ENCODE measurements at regions not wholly inside any gene's neighbourhood (a gene's known extent, or its start where the extent isn't known, plus 50 kb on each side); places are given as distances from the start of the nearest gene placed in this dataset.

DNA sequence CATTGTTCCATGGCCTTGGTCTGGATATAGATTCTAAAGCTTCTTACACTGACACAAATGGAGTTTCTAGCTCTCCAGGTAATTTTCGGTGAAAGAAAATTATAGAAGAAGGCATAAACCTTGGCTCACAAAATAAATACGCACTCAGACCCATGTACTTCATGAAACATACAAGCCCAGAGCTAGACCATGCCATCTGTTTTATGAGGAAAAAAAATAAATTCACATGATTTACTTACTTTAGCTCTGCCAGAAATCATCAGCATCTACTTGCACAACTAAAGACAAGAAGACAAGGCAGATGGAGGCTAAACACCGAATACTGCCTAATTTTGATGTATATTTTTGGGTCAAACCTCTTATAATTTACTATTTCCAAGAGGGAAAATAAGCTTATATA lies 197.4 kb upstream of the KLF14 start:
- no peak for DNase-seq

DNA sequence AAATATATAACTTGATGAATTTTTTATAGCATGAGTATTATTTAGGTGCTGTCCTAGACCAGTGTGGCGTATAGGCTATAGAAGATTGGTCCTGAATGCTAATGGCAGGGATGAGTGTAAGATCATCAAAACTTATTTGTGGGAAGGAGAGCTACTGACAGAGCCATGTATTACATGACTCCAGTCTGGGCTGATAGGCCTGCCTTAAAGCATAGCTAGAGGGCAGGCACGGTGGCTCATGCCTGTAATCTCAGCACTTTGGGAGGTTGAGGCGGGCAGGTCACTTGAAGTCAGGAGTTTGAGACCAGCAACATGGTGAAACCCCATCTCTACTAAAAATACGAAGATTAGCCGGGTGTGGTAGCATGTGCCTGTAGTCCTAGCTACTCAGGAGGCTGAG lies 198.1 kb upstream of the KLF14 start:
- DNase-seq = no peak

DNA sequence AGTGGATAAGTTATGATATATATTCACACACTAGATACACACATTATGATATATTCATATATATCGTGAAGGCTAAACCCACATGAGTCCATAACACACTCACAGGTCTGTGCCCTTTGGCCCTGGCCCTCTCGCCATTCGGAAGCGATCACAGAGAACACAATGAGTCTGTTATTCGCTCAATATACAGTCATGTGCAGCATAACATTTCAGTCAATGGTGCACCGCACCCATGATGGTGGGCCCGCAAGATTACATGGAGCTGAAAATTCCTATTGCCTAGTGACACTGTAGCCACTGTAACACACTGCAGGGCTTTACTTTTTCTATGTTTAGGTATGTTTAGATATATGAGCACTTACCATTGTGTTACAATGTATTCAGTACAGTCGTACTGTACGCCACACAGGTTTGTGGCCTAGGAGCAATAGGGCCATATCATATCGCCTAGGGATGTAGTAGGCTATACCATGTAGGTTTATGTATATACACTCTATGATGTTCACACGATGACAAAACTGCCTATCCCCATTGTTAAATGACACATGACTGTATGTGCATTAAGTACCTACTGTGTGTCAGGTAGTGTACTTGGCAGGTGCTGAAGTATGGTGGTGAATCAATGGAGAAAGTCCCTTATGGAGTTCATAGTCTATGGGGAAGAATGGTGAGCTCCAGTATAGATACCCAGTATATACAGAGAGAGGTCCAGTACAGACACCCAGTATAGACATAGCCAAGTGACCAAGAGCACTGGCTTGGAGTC lies 198.8 kb upstream of the KLF14 start:
- no peak for DNase-seq

DNA sequence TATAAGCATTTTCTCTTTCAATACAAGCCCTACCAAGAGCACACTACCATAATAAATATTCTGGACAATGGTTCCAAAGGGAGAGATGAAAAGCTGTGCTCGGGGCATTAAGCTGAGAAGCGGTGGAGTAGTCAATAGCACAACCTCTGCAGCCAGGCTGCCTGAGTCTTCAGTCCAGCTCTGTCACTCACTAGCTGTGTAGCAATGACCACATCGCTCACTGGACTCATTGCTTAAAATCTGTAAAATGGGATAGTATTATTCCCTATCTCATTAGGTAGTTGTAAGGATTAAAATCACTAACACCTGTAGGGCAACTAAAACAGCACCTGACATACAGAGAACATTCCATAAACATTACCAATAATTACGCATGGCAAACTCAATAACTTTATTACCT lies 199.9 kb upstream of the KLF14 start:
- DNase-seq = no peak

DNA sequence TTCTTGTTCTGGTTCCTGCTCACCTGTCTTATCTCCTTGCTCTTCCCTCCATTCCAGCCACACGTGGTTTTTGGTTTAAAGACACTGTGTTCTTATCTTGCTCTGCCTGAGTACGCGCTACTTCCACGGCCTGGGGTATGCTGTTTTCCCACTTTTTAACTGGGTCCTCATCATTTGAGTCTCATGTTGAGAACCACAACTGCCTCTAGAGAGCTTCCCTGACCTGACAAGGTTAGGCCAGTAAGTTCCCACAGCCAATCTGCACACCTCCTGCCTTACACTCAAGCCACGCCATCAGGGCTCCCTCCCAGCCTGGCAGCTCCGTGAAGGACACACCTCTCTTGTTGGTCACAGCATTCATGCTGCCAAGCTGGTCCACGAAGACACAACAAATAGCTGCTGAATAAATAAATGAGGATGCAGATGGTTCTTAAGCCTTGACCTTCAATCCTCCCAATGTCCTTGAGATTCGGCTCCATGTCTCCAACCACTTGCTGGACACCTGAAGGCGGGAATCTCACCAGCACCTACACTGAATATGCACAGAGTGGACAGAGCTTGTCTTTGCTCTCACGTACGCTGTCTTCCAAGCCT lies 201.7 kb upstream of the KLF14 start:
- no peak for DNase-seq

DNA sequence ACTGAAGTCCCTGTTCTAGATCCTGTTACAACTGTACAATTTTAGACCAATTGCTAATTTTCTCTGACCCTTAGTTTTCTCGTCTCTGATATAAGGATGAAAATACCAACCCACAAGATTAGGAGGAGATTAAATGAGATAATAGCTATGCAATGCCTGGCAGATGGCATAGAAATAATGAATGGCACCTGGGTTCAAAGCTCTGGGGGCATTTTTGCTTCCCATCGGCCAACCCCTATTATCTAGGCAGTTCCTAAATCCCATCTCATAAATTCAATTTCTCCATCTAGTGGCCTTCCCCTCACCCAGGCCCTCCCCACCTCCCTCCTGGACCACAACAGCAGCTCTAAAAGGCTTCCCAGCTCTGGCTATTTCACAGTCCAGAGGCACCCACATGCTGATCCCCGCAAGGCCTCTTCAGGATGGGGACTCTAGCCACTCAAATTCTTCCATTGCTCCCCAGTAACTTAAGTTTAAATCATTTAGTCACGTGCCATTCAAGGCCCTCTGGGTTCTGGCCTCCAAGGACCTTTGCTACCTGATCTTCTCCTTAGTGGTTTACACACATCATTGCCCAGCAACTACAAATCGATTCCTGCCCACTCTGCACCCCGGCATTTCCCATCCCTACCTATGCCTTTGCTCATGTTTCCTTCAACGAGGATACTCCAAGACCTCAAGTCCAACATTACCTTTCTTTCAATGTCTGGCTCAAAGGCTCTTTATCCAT lies 202.4 kb upstream of the KLF14 start:
- DNase-seq = no peak

DNA sequence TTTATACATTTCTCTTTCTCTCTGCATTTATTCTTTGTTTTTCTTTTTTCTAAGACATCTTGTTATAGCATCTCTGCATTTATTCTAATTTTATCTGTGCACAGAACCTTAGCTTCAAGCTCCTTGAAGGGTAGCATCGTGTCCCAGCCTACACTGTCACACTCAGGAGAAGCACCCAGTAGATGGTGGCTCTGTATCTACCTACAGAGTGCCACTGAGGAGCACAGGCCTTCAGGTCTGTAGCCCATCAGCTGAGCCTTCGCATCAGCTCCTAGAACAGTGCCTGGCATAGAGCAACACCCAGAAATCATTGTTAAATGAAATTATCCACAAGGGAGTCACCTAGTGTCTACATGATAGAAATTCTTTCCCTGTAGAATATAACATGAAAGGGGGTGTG lies 203.0 kb upstream of the KLF14 start:
- DNase-seq = no peak

DNA sequence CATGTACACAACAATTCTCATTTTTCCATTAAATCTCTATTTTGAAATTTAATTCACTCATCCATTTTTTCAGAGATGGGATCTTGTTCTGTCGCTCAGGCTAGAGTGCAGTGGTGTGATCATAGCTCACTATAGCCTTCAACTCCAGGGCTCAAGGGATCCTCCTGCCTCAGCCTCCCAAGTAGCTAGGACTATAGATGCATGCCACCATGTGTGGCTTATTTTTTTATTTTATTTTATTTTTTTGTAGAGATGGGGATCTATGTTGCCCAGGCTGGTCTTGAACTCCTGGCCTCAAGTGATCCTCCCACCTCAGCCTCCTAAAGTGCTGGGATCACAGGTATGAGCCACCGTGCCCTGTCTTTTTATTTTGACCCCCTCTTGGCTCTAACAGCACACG lies 203.8 kb upstream of the KLF14 start:
- DNase-seq = no peak

DNA sequence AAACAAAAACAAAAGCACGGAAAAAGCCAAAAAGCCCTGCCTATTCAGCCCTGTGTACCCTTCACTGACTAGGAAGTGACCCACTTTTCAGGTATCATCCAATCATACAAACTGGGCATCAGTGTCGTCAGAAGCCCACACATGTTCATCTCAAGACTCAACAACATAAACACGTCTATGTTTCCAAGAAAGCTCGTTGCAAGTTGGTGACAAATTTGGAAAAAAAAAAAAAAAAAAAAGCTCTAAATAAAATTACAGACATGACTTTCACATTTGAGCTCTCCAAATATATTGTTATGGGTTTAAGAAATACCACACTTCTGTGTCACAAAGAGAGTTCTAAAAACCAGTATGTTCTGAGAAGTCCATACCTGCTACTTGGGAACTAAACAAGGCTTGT lies 204.7 kb upstream of the KLF14 start:
- no peak for DNase-seq

DNA sequence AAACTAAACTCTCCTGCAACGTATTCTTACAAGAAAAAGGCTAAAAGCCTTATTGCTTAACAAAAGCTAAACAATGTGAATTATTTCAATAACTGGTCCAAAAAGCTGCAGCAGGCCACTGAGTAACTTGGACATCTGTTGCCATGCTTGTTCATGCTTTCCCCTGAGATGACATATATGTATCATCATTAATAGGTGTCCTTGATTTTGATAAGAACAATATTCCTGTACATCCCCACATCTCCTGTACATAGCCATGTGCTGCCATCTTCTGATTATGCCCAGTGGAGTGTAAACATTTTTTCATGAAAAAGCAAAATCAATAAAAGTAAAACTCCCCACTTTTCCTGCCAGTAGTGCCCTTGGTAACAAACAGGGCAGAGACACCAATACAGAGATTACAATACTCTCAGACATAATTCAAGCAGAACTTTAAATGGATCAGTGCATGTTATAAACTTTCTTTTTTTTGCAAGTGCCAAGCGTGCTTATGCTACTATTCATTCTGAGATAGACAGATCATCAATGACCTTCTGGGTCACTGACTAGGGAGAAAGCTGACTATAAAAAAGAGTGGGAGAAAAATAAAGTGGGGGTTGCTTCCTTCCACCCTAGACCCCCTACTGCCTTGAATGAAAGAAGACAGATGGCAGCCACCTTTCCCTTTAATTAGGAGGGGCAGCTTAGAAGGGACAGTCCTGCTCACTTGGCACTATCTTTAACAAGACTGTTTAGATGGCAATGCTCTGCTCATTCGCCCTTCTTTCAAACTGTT lies 205.5 kb upstream of the KLF14 start:
- DNase-seq = no peak

DNA sequence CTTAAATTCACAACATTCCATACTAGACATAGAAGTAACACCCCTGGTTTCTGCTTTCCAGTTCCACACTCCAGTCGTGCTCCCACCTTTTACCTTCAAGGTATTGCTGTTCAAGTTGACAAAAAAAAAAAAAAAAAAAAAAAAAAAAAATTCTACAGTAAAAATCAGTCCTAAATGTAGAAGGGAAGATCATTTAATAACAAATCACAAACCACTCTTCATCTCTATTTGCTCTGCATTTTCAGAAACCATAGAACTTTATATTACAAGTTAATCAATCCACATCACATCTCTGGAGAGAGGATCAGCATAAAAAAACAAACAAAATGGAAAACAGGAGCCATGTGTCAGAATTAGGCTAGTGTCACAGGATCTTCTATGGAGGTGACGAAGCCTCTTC lies 206.3 kb upstream of the KLF14 start:
- DNase-seq = no peak

DNA sequence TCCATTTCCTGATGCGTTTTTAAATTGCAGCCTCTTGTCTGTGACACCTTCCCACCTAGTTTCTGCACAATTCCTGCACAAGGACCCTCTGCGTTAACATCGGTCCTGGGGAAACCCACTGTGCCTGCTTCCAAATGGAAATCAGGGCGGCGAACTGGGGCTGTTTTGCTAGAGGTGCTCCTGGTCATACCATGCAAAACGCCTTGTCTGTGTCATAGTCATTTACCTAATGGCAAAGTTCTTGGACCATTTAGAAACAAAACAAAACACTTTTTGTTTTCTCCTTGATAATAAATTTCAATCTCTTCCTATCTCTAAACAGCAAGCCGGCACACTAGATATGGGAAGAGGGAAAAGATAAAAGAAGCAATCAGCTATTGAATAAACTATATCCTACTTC lies 206.9 kb upstream of the KLF14 start:
- DNase-seq = no peak

DNA sequence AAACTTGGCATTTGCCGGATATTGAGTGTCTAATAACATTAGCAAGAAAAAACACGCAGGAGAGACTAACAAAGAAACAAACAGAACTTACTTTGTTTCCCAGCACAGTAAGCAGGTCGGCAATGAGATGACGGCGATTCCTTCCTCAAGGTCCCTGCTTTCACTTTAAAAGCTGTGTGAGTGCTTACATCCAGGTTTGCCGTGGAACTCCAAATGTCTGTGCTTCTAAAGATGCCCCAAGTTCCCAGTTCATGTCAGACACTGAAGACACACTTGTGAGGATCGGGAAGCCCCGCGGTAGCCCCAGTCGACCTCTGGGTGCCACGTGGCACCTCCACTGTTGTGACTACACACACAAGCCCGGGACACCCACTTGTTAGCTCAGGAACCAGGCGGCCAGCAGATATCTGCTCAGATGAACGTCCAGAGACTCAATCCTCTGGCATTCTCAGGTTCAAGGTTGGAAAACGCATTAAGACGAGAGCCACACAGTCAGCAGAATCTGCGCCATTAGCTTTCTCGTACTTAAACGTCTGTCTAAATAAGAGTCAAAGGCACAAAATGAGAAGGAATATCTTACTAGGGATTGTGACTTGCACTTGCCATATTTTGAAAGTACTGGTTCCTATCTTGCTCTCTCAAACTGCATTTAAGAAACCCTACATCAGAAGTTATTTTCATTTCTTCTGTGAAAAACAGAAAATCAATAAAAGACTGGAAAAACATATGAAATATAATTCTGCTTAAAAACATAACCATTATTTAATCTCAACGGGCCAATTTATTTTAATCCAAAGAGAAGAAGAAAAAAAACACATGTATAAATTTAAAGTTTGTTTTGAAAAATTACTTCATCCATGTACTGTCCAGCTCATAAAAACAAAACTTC lies 207.6 kb upstream of the KLF14 start:
- DNase-seq = no peak

DNA sequence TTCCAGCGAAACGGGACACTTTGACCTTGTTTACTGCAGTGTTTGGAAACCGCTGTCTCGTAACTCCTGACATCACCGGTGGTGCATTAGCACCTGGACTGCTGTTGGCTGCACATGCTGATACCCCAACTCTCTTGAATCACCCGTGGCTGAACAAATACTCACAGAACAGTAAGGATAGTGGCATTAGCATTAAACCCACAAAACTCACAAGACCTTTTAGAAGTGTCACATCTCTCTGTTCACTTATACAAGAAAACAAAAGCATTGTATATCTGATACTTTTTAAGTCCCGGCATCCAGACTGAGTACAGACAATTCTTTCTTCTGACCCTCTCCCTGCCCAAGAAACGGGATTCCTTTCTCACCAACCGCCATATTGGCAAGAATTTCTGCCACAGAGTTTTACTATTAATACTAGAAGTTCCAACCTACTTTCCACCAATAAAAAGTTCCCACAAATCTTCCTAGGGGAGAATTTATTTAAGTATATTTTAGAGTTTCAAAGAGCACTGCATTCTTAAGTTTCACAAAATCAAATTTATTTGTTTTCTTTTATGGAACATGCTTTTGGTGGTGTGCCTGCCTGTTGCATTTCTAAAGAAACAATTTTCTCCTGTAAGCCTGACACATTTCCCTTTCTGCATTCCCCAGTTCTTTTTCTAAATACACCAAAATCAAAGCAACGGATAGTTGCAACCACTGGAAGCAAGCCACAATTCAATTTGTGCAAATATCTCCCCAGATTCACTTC lies 208.4 kb upstream of the KLF14 start:
- DNase-seq = no peak

DNA sequence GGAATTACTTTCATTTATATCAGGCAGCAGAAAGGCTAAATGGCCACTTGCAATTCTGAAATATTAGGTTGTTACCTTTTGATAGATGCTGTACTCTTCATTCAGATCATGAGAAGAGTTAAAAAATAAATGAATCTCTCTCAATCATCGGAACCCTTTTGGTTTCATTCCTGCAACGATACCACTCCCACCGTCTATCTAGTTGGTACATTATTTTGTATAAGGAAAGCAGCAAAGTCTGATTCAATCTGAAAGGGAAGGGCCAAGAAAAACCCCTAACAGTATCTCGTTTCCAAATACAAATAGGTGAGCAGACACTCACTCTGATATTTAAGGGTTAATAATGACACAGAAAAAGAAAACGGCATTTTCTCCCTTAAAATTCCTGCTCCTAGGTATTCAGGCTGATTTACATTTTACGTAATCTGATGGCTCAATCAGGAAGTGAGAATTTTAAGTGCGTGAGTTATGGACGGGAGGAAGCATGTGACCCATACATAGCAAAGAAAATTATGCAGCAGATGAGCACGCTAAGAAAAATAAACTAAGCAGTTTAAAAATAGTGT lies 209.4 kb upstream of the KLF14 start:
- no peak for DNase-seq

DNA sequence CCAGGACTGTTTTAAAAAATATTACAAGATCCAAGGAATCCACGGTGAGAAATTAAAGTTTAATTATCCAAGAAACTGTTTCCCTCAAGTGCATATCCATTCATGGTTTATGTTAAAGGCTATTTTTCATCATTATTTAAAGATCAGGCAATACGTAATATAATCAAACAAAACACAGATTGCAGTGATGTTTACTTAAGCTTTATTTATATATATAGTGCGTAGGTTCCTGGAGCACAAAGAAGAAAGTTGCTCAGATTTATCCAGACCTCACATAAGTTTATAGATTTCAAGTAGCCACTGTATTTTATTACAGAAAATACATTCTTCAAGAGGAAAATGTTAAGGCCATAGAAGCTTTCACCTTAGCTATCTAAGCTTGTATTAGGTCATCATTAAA lies 210.0 kb upstream of the KLF14 start:
- DNase-seq = no peak

DNA sequence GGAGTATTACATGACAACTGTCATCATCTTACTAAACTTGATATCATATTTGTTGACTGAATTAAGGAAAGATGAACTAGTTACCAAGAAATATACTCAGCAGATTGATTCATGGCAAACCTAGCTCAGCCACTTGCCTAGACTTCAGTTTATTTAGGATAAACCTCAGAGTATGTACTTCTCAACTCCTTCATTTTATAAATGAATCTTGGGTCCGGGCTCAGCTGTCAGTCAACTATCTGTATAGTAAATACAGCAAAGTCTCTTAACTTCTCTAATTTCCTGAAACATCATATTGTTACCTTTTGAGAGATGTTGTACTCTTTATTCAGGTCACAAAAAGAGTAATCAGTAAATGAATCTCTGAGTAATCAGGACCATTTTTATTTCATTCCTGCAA lies 211.0 kb upstream of the KLF14 start:
- no peak for DNase-seq

DNA sequence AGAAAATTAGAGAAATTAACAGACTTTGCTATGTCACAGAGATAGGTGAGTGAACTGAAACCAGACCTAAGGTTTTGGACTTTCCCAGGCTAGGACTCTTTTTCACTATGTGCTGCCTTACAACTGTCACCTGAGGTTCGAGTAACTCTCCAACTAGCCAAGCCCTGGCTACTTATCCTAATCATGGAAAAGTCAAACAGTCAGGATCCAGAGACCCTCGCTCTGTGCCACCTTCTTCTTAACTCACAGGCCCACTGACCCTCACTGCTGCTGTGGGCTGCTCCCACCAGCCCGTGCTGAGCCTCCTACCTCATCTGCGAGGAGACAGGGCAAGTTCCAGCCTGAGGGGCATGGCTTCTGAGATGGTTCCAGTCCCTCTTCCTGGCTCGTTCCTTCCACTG lies 211.4 kb upstream of the KLF14 start:
- DNase-seq = no peak

DNA sequence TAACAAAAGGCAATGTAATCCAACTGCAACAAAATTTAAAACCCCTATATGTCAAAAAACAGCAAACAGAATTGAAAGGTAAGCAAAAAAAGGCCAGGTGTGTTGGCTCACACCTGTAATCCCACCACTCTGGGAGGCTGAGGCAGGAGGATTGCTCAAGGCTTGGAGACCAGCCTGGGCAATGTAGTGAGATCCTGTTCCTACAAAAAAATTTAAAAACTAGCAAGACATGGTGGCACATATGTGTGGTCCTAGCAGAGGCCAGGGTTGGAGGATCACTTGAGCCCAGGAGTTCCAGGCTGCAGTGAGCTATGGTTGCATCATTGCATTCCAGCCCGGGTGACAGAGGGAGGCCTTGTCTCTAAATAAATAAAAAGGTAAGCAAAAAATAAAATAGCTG lies 212.1 kb upstream of the KLF14 start:
- no peak for DNase-seq

DNA sequence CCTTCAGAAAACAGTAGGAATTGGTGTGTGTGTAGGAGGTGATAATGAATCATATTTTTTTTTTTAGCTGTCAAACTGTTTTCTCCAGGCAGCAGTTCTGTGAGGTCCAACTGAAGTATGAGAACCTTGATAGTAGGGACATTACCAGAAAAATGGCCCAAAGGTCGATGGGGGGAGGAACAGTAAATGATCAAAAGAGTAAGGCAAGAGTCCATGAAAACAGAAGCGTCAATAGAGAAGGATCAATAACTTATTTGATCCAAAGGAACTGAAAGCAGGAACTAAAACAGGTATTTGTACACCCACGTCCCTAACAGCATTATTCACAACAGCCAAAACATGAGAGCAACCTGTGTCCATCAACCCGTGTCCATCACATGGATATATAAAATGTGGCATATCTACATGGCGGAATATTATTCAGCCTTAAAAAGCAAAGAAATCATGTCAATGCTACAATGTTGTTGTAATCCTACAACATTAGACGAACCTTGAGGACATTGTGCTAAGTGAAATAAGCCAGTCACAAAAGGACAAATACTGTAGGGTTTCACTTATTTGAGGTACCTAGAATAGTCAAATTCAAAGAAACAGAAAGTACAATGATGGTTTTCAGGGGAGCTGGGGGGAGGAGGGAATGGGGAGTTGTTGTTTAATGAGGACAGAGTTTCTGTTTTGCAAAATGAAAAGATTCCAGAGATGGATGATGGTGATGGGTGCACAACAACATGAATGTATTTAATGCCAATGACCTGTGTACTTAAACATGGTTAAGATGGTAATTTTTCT lies 214.0 kb upstream of the KLF14 start:
- DNase-seq = no peak

DNA sequence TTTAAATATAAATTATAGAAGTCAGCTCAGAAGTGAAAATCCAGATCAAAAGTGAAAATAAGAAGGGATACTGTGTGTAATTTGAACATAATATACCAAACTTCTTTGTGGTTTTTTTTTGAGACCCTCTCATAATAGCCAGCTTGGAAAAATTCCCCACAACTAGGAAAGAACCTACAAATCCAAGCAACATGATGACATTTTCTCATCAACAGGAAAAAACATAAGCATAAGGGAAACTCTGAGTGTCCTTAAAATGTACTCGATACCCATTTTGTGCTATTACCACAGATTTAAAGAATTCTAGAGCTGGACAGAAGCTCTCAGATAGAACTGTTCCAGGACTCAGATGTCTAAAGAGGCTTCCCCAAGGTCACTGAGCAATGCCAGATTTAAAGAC lies 214.8 kb upstream of the KLF14 start:
- no peak for DNase-seq

Data from activated naive CD4-positive, alpha-beta T cell (primary cell).